ENCODE measurements at regions not wholly inside any gene's neighbourhood (a gene's known extent, or its start where the extent isn't known, plus 50 kb on each side); places are given as distances from the start of the nearest gene placed in this dataset.

- no peak for TF ChIP-seq POLR2A (IDR thresholded peaks at IDR 0.05; ENCODE audit: low read length)
- no peak for TF ChIP-seq GATA1 (IDR thresholded peaks at IDR 0.05; ENCODE audit: low read depth, low read length)
Measured at GRCh38 chr5:167731951-167732350, 559.5 kb upstream of the WWC1 start.
